RPMI8226 (cell line): ENCODE measurements at regions not wholly inside any gene's neighbourhood (a gene's known extent, or its start where the extent isn't known, plus 50 kb on each side); places are given as distances from the start of the nearest gene placed in this dataset.
"Not testable (repeated sequence)": the region's sequence is repeated elsewhere in the genome, so short reads cannot be mapped to it uniquely, and the experiment has no call there.

Experiments used
- DNase-seq: peaks from one replicate; pipeline ENCODE4 v3.0.0-alpha.2; 2015

DNA sequence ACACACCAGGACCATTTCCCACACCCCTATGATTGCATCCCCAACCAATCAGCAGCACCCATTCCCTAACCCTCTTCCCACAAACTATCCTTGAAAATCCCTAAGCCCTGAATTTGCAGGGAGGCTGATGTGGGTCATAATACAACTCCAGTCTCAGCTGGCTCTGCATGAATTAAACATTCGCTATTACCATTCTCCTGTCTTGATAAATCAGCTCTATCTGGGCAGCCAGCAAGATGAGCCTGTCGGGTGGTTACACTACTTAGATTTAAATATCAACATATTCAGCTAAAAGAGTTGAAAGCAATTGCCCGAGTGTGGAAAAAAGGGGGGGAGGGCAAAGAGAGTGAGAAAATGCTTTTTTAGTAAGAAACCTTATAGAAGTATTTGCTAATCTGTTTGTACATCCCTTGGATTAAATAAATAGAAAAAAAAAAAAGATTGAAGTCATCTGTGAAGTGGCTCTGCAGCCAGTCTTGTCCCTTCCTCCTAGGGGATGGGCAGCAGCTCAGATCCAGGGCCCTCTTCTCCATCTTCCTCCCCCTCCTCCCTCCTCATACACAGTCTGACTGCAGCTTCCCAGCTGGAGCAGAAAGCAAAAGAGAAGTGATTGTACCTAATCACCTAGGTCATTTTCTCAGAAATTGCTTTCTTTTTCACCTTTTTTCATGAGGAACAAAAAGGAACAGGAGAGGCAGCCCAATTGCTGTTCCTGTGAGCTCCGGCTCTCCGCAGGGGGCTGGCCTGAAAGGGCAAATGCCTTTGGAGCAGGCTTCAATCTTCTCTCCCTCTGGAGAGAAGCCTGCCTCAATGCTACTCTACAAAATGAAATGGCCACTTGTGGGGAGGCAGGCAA, 356.6 kb upstream of the SULF2 start:
- DNase-seq, result no peak

DNA sequence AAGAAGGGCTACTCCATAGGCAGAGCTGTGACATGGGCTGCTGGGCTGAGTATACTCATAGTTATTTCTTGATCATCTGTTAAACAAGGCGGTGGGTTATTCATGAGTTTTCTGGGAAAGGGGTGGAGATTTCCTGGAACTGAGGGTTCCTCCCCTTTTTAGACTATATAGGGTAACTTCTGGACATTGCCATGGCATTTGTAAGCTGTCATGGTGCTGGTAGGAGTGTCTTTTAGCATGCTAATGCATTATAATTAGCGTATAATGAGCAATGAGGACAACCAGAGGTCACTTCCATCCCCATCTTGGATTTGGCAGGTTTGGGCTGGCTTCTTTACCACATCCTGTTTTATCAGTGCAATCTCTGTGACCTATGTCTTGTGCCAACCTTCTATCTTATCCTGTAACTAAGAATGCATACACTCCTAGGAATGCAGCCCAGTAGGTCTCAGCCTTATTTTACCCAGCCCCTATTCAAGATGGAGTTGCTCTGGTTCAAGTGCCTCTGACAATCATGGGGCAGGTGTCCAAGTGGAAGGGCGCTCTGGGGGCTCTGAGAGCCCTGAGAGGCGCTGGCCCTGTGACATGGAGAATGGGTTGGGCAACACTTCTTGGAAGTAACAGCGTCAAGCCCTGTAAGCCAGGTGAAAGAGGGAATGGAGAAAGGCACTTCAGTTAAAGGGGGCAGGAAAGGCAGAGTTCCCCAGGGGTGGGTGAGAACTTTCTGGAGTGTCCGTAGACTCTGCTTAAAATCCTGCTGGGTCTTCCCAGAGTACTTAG, 354.2 kb upstream of the SULF2 start:
- no peak for DNase-seq

GRCh38 chr20:48132834-48133233, 347.6 kb upstream of the SULF2 start:
- no peak for DNase-seq

- no peak for DNase-seq
These were observed 346.3 kb upstream of the SULF2 start for GRCh38 chr20:48131581-48131980.

GRCh38 chr20:48129345-48129942, 344.2 kb upstream of the SULF2 start:
- no peak for DNase-seq

DNA sequence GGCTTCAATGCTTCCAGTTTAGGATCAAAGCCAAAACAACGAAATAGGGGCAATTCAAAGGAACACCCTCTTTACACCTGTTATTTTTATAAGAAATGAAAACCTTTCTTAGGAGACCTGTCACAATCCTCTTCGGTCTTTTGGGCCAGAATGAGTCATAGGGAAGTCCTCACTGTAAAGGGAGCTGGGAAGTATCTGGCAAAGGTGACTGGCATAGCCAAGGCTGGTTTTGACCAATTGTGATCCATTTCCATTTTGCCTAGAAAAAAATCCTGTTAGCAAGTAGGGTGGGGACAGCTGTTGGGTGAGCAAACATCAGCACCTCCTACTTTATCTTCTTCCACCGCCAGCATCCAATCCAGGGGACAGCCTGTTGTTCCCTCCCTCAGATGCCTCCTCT, 343.2 kb upstream of the SULF2 start:
- no peak for DNase-seq

DNA sequence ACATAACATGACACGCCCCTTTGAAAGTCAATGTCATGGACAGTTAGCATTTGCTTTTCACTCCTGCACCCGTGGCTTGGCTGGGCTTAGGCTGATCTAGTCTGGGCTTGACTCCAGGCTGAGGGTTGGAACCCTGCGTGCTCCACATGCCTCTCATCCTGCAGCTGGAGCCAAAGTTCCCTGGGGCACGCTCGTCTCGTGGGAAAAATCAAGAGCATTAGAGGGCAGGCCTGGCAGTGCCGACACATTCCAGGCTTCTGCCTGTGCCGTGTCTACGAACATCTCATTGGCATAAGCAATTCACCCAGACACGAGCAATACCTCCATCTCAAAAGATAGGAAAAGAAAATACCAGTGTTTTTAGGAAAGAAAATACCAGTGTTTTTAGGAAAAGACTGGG, 342.7 kb upstream of the SULF2 start:
- not testable (repeated sequence) for DNase-seq

DNA sequence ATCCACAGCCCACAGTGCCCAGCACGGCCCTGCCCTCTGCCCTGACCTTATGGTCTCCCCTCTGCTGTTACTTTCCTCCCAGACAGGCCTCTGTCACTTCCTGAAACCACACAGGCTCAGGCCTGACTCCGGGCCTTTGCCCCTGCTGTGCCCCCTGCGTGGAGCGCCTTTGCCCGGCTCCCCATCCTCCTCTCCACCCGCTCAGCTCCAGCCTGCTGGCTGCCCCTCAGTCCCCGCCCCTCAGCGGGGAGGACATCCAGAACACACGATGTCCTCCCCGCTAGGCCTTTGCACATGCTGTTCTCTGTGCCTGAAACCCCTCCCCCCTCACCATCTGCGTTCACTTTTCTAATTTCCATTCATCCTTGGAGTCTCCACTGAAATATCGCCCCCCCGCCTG, 341.9 kb upstream of the SULF2 start:
- not testable (repeated sequence) for DNase-seq

- no peak for DNase-seq
These were observed 341.0 kb upstream of the SULF2 start for GRCh38 chr20:48126227-48126740.

DNA sequence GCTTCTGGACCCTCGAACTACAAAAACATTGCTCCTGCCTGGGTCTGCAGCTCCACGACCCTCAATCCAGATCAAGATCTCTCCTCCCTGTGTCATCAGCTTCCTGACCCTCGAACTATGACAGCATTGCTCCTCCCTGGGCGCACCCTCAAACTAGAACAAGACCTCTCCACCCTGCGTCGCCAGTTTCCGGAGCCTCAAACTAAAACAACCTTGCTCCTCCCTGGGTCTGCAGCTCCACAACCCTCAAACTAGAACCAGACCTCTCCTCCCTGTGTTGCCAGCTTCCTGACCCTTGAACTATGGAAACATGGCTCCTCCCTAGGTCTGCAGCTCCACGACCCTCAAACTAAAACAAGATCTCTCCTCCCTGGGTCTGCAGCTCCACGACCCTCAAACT, 339.7 kb upstream of the SULF2 start:
- no peak for DNase-seq

- DNase-seq, result no peak
These were observed 339.0 kb upstream of the SULF2 start for GRCh38 chr20:48124181-48124782.

GRCh38 chr20:48120120-48120519, 334.8 kb upstream of the SULF2 start:
- no peak for DNase-seq

DNA sequence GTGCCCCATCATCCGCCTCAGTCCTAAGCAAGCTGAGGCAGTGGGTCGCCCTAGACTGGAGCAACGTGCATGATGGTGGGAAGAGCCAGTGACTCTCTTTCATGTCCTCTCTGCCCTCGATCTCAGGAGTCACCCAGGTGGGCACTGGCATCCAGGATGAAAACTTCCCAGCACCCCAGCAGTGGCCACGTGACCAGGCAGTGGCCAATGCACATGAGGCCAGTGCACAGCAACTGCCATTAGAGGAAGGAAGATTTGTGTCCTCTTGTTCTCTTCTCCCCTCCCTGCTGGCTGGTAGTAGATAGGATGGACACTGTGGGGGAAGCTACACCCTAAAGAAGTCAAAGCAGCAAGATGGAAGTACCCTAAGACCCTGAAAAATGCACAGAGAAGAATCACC, 334.1 kb upstream of the SULF2 start:
- not testable (repeated sequence) for DNase-seq

GRCh38 chr20:48115502-48115901, 330.2 kb upstream of the SULF2 start:
- DNase-seq, result no peak

DNA sequence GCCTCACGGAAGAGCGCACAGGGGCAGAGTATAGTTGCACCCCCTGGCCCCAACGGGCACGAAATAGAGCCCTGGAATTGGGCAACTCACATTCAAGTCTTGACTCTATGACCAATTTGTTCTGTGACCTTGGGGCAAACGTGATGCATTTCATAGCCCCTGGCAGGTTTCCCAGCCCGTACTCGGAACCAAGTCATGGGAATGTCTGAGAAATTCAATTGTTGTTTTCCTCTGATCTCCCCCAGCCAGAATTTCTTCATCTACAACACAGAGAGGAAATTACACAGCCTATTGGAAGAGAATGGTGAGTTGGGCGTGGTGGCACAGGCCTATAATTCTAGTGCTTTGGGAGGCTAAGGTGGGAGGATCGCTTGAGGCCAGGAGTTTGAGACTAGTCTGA, 322.3 kb upstream of the SULF2 start:
- no peak for DNase-seq

- DNase-seq, result no peak
These were observed 321.1 kb upstream of the SULF2 start for GRCh38 chr20:48106428-48106827.

DNA sequence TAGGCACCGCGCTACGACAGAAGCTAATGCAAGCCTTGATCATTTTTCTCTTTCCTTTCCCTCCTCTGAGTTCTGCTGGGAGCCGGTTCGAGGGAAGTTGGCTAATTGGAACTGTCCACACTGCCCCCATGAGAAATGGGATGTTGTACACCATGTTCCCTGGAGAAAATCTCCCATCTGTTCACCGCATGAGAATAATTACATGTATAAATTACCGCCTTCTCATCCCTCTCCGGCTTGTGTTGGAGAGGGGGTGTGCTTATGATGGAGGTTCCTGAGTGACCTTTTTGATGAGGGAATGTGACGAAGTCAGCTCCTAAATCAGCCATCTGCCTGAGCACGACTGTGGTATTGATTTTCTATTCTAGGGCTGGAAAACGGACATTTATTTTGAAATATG, 320.2 kb upstream of the SULF2 start:
- DNase-seq, result no peak

DNA sequence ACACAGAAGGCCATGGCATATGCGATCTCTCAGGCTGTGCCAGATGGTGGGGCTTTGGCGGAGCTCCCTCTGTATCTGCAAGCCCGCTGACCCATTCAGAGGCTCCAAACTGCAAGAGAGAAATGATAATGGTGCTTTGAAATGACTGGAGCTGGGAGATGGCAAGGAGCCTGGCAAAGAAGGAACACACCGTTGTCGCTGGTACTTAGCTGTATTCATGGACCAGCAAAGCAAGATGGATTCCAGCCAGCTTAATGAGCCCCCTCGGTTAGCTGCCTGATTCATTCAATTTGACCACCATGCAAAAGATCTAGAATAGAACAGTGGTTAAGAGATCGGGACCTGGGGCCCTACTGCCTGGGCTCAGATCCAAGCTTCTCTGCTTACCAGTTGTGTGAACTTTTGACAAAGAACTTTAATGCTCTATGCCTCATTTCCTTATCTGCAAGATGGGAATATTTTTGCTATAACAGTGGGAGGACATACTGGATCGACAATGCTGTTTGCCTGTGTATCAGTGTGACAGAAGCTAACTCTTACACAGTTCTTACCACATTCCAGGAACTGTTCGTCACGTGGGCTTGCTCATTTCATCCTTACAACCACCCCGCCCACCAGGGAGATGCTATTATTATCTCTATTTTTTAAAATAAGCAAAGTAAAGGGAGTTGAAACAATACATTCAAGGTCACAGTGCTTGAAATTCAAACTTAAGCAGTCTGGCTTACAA, 317.8 kb upstream of the SULF2 start:
- no peak for DNase-seq

GRCh38 chr20:48102076-48102787, 317.0 kb upstream of the SULF2 start:
- DNase-seq, result no peak

DNA sequence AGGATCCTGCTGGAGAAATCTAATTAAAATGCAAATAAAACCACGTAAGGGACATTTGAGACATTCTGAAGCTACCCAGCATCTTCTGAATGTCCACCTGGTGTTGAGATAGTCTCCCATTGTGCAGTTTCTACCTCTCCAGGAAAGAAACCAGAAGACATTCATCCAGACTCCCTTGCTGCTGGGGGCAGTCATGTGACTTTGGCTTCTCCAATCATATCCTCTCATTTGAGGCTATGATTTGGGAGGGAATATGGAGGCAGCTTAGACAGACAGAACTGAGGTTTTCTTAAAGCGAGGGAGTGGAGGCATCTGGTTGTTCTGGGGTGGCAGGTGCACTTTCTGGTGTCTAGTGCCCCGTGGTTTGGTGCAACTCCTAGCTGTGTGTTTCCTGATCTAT, 315.2 kb upstream of the SULF2 start:
- DNase-seq, result no peak

DNA sequence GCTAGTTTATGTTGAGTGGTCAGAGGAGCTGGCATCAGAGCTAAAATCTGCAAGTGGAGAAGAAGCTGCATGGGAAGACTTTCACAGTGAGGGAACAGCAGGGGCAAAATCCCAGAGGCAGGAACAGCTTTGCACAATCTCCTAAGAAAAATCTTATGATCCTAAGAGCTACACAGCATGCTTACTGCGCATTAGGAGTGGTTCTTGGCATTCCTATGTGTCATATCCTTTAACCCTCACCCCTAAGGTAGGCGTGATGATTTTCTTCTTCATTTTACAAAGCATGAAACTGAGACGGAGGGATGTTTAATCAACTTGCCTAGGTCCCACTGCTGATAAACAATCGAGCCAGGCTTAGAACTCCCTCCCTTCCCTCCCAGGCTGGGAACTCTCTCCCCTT, 313.6 kb upstream of the SULF2 start:
- DNase-seq, result no peak

DNA sequence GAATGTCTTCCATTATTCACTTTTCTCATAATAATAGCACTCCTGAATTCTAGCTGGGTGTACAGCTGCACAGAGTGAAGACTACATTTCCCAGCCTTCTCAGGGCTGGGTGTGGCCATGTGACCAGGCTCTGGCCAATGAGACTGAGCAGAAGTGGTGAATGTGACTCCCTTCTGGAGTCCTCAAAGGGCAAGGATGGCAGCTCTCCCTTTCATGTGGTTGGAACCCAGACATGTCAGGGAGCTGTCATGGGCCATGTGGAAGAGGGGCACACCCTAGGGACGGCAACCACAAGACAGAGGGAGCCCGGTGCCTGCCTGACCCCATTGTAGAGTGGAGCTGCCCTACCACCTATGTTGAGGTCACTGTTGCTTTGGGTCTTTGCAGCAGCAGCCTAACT, 312.8 kb upstream of the SULF2 start:
- DNase-seq, result no peak
